ENCODE measurements at regions not wholly inside any gene's neighbourhood (a gene's known extent, or its start where the extent isn't known, plus 50 kb on each side); places are given as distances from the start of the nearest gene placed in this dataset.
"Not testable (repeated sequence)": the region's sequence is repeated elsewhere in the genome, so short reads cannot be mapped to it uniquely, and the experiment has no call there.

DNA sequence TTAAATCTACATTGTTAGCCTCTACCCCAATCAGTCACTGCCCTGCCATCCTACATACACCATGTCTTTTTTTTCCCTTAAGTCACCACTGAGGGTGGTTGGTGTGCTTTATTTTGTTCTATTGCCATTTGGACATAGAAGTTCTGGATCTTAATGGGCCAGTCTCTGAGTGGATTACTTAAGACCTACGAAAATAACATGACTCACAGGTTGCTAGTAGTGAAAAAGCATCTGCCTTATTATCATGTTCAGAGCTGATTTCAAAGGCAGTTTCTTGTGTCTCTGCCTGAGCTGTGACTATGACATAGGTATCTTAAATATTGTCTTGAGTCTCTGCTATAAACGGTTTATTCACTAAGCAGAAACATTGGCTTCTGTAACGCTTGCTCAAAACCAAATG lies 410.8 kb downstream of the MDFIC start:
- Mint-ChIP-seq H3K36me3 (no peaks in the 10 kb centered on the region), H3K4me3 (no peak overlapping the region), H3K4me1 (ENCODE audit: low read depth in 2 of 2) (no peaks in the 10 kb centered on the region), H3K9me3 (no peaks in the 10 kb centered on the region), H3K27me3 (peaks cover 0 to 2% of the 10 kb centered on the region in 2 donors), H3K27ac (no peak overlapping the region)
- DNase-seq (ENCODE audit: low spot score) (no peak), ATAC-seq (no peak)

DNA sequence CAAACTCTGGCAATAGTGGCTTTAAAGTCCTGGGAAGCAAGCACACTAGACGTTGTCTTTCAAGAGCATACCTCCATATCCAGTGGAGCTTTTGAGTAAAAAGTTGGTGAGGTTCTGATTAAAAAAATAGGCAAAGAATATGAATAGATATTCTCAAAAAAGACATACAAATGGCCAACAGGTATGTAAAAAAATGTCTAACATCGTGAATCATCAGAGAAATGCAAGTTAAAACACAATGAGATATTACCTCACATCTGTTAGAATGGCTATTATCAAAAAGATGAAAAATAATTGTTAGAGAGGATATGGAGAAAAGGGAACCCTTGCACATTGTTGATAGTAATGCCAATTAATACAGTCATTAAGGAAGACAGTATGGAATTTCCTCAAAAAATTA lies 407.1 kb downstream of the MDFIC start:
- no peak overlapping the region for H3K4me3 Mint-ChIP-seq
- no peaks in the 10 kb centered on the region for H3K36me3 Mint-ChIP-seq
- no peaks in the 10 kb centered on the region for H3K4me1 Mint-ChIP-seq (ENCODE audit: low read depth in 2 of 2)
- no peak for DNase-seq (ENCODE audit: low spot score)
- no peaks in the 10 kb centered on the region for H3K9me3 Mint-ChIP-seq
- H3K27ac Mint-ChIP-seq, result no peak overlapping the region
- H3K27me3 Mint-ChIP-seq, result peaks cover 0 to 2% of the 10 kb centered on the region in 2 donors
- ATAC-seq, result no peak

GRCh38 chr7:115328018-115328417 lies 406.1 kb downstream of the MDFIC start:
- DNase-seq (ENCODE audit: low spot score) (no peak), ATAC-seq (no peak)
- Mint-ChIP-seq H3K27me3 (peaks cover 0 to 2% of the 10 kb centered on the region in 2 donors), H3K4me1 (ENCODE audit: low read depth in 2 of 2) (no peaks in the 10 kb centered on the region), H3K4me3 (no peak overlapping the region), H3K36me3 (no peaks in the 10 kb centered on the region), H3K27ac (no peak overlapping the region), H3K9me3 (no peaks in the 10 kb centered on the region)

DNA sequence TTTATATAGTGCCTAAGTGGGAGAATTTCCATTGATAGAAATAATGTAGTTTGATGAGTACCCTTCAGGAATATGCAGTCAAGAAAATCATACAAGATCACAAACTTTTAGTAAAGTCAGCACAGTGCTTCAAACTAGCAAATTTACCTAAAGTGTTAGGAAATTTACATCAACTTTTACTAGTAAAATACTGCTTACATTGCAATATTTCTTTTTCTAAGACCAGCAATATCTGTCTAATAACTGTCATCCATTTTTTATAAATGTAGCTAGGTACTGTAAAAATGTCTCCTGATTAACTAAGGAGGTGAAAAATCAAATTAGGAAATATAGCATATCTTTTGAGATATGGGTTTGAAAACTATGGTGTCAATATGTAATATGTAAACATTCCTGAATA lies 405.4 kb downstream of the MDFIC start:
- no peak overlapping the region for H3K27ac Mint-ChIP-seq

DNA sequence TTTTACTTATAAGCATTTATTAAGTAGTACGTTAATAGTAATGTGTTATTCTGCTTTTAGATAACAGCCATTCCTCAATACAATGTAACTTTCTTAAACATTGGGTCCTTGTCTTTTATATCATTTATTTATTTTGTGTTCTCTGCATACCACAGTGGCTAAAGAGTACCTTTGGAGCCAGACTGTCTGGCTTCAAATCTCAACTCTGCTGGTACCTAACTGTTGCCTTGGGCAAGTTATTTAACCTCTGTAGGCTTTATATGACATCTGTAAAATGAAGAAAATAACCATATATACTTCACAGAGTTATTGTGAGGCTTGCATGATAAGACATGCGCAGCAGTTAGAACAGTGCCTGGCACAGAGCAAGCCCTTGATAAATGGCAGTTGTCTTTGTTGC lies 397.6 kb downstream of the MDFIC start:
- no peaks in the 10 kb centered on the region for H3K9me3 Mint-ChIP-seq
- peaks cover 12 to 27% of the 10 kb centered on the region in 2 donors for H3K27me3 Mint-ChIP-seq
- no peaks in the 10 kb centered on the region for H3K4me1 Mint-ChIP-seq (ENCODE audit: low read depth in 2 of 2)
- no peak for DNase-seq (ENCODE audit: low spot score)
- H3K4me3 Mint-ChIP-seq, result no peak overlapping the region
- no peaks in the 10 kb centered on the region for H3K36me3 Mint-ChIP-seq
- no peak for ATAC-seq
- H3K27ac Mint-ChIP-seq, result no peak overlapping the region

More for the DNA sequence above, 405.4 kb downstream of the MDFIC start:
- H3K4me1 Mint-ChIP-seq (ENCODE audit: low read depth in 2 of 2), result no peaks in the 10 kb centered on the region
- no peaks in the 10 kb centered on the region for H3K36me3 Mint-ChIP-seq
- no peaks in the 10 kb centered on the region for H3K9me3 Mint-ChIP-seq
- H3K4me3 Mint-ChIP-seq, result no peak overlapping the region
- peaks cover 0 to 2% of the 10 kb centered on the region in 2 donors for H3K27me3 Mint-ChIP-seq
- DNase-seq (ENCODE audit: low spot score) (no peak), ATAC-seq (no peak)

DNA sequence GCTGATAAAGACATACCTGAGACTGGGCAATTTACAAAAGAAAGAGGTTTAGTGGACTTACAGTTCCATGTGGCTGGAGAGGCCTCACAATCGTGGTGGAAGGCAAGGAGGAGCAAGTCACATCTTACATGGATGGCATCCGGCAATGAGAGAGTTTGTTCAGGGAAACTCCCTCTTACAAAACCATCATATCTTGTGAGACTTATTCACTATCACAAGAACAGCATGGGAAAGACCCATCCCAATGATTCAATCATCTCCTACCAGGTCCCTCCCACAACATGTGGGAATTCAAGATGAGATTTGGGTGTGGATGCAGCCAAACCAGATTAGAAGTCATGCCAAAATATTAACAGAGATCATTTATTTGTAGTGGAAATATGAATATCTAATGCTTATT lies 388.4 kb downstream of the MDFIC start:
- not testable (repeated sequence) for H3K27me3 Mint-ChIP-seq, ATAC-seq

GRCh38 chr7:115306586-115306985 lies 384.7 kb downstream of the MDFIC start:
- ATAC-seq (no peak), DNase-seq (ENCODE audit: low spot score) (no peak)
- Mint-ChIP-seq H3K4me3 (no peak overlapping the region), H3K4me1 (ENCODE audit: low read depth in 2 of 2) (no peaks in the 10 kb centered on the region), H3K36me3 (no peaks in the 10 kb centered on the region), H3K27ac (no peak overlapping the region), H3K9me3 (no peaks in the 10 kb centered on the region), H3K27me3 (peaks cover 5 to 13% of the 10 kb centered on the region in 2 donors)

More for the DNA sequence above, 388.4 kb downstream of the MDFIC start:
- not testable (repeated sequence) for H3K4me1 Mint-ChIP-seq (ENCODE audit: low read depth in 2 of 2); DNase-seq (ENCODE audit: low spot score); H3K4me3 Mint-ChIP-seq; H3K36me3 Mint-ChIP-seq; H3K9me3 Mint-ChIP-seq; H3K27ac Mint-ChIP-seq

- ATAC-seq, result no peak
- no peak overlapping the region for H3K27ac Mint-ChIP-seq
- H3K9me3 Mint-ChIP-seq, result no peaks in the 10 kb centered on the region
- no peaks in the 10 kb centered on the region for H3K36me3 Mint-ChIP-seq
- peaks cover 3 to 7% of the 10 kb centered on the region in 2 donors for H3K27me3 Mint-ChIP-seq
- no peak overlapping the region for H3K4me3 Mint-ChIP-seq
- no peaks in the 10 kb centered on the region for H3K4me1 Mint-ChIP-seq (ENCODE audit: low read depth in 2 of 2)
- no peak for DNase-seq (ENCODE audit: low spot score)
Observed at GRCh38 chr7:115300231-115300870, 378.5 kb downstream of the MDFIC start.

- DNase-seq (ENCODE audit: low spot score) (no peak), ATAC-seq (no peak)
- no peaks in the 10 kb centered on the region for H3K4me1 Mint-ChIP-seq (ENCODE audit: low read depth in 2 of 2)
- H3K36me3 Mint-ChIP-seq, result no peaks in the 10 kb centered on the region
- no peak overlapping the region for H3K4me3 Mint-ChIP-seq
- H3K27me3 Mint-ChIP-seq, result peaks cover 3 to 7% of the 10 kb centered on the region in 2 donors
- no peaks in the 10 kb centered on the region for H3K9me3 Mint-ChIP-seq
- no peak overlapping the region for H3K27ac Mint-ChIP-seq
Observed at GRCh38 chr7:115299397-115300037, 377.6 kb downstream of the MDFIC start.

- ATAC-seq, result no peak
- no peaks in the 10 kb centered on the region for H3K27me3 Mint-ChIP-seq
- H3K4me3 Mint-ChIP-seq, result no peak overlapping the region
- no peaks in the 10 kb centered on the region for H3K36me3 Mint-ChIP-seq
- no peaks in the 10 kb centered on the region for H3K9me3 Mint-ChIP-seq
- DNase-seq (ENCODE audit: low spot score), result no peak
- no peaks in the 10 kb centered on the region for H3K4me1 Mint-ChIP-seq (ENCODE audit: low read depth in 2 of 2)
- H3K27ac Mint-ChIP-seq, result no peak overlapping the region
Observed at GRCh38 chr7:115297656-115298055, 375.8 kb downstream of the MDFIC start.

GRCh38 chr7:115293628-115294240 lies 371.8 kb downstream of the MDFIC start:
- no peak for ATAC-seq
- DNase-seq (ENCODE audit: low spot score), result no peak
- H3K9me3 Mint-ChIP-seq, result no peaks in the 10 kb centered on the region
- no peaks in the 10 kb centered on the region for H3K4me1 Mint-ChIP-seq (ENCODE audit: low read depth in 2 of 2)
- H3K27me3 Mint-ChIP-seq, result peaks cover 0 to 7% of the 10 kb centered on the region in 2 donors
- H3K36me3 Mint-ChIP-seq, result no peaks in the 10 kb centered on the region
- no peak overlapping the region for H3K4me3 Mint-ChIP-seq
- no peak overlapping the region for H3K27ac Mint-ChIP-seq

GRCh38 chr7:115292381-115292780 lies 370.5 kb downstream of the MDFIC start:
- H3K4me1 Mint-ChIP-seq (ENCODE audit: low read depth in 2 of 2), result no peaks in the 10 kb centered on the region
- ATAC-seq, result no peak
- no peak for DNase-seq (ENCODE audit: low spot score)
- peaks cover 0 to 7% of the 10 kb centered on the region in 2 donors for H3K27me3 Mint-ChIP-seq
- no peak overlapping the region for H3K4me3 Mint-ChIP-seq
- no peaks in the 10 kb centered on the region for H3K36me3 Mint-ChIP-seq
- H3K9me3 Mint-ChIP-seq, result no peaks in the 10 kb centered on the region
- no peak overlapping the region for H3K27ac Mint-ChIP-seq

- DNase-seq (ENCODE audit: low spot score) (no peak), ATAC-seq (no peak)
- no peaks in the 10 kb centered on the region for H3K9me3 Mint-ChIP-seq
- no peaks in the 10 kb centered on the region for H3K4me1 Mint-ChIP-seq (ENCODE audit: low read depth in 2 of 2)
- no peaks in the 10 kb centered on the region for H3K36me3 Mint-ChIP-seq
- peaks cover 0 to 14% of the 10 kb centered on the region in 2 donors for H3K27me3 Mint-ChIP-seq
- H3K4me3 Mint-ChIP-seq, result no peak overlapping the region
- no peak overlapping the region for H3K27ac Mint-ChIP-seq
Observed at GRCh38 chr7:115289971-115290370, 368.1 kb downstream of the MDFIC start.

GRCh38 chr7:115276791-115277190 lies 354.9 kb downstream of the MDFIC start:
- no peak for DNase-seq (ENCODE audit: low spot score)
- Mint-ChIP-seq H3K4me3 (no peak overlapping the region), H3K36me3 (no peaks in the 10 kb centered on the region), H3K27me3 (no peaks in the 10 kb centered on the region), H3K9me3 (peaks cover 3% of the 10 kb centered on the region), H3K27ac (no peak overlapping the region), H3K4me1 (ENCODE audit: low read depth in 2 of 2) (no peaks in the 10 kb centered on the region)
- no peak for ATAC-seq
